Fibroblast of skin of right quadriceps (primary cell): ENCODE measurements at regions not wholly inside any gene's neighbourhood (a gene's known extent, or its start where the extent isn't known, plus 50 kb on each side); places are given as distances from the start of the nearest gene placed in this dataset.
"Not testable (repeated sequence)": the region's sequence is repeated elsewhere in the genome, so short reads cannot be mapped to it uniquely, and the experiment has no call there.

Experiments used
- DNase-seq: peaks from one replicate; pipeline ENCODE4 v3.0.0-alpha.2; 2013

DNA sequence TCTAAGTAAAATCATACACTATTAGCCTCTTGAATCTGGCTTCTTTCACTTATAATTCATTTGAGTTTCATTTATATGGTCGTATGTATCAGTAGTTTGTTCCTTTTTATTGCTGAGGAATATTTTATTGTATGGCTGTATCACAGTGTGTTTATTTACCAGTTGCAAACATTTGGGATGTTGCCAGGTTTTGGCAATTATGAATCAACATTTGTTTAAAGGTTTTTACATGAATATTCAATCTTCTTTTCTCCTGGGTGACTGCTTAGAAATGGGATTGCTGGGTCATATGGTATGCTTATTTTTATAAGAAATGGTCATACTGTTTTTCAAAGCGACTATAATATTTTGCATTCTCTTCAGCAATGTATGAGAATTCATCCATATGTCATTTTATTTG, 107.9 kb downstream of the PMAIP1 start:
- no peak for DNase-seq

DNA sequence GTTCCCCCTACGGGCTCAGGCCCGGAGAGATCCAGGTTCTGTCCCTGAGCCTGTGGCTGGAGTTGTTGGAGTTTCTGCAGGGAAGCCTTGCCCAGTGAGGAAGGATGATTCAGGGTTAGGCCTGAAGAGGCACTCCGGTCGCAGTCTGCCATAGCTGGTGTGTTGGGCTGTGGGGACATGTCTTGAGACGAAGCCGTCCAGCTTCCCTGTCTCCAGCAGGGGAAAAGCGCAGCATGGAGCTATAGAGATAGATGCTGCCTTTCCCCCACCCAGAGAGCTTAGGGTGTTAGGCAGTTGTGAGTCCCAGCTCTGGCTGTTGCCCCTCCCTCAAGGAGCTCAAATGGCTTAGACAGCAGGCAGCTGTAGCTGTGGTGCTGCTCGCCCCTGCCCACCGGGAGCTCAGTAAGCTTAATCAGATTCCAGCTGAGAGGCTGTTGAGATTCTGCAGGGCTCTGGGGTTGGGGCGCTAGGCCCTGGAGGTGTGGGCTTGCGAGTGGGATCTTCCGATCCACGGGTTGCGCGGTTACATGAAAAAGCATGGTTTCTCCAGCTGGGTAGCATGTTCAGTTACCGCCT, 103.9 kb downstream of the PMAIP1 start:
- no peak for DNase-seq

DNA sequence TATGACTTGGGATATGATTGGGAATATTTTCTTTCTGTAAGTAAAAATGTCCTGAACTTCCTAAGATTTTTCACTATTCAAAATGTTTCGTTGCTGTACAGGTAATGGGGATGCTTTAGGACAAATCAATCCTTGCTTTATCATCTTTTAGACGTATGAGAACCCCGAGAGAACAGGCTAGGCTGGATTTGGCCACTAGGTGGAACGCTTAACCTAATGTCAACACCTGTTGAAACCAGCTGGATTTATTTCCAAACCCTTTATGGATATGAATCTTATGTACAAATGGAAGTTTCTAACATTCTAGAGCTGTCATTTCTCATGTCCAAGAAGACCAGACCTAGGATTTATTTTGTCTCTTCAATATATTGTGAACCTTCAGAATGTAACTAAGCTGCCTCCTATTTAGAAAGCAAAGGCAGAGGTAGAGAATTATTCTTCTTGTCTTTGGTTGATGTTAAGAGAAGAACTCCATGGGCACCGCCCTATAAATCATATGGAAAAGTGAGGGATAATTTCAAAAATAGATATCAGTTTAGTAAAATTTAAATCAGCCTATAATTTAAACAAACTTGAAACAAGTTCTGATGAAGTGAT, 96.7 kb downstream of the PMAIP1 start:
- peak; percentile 58 for DNase-seq

DNA sequence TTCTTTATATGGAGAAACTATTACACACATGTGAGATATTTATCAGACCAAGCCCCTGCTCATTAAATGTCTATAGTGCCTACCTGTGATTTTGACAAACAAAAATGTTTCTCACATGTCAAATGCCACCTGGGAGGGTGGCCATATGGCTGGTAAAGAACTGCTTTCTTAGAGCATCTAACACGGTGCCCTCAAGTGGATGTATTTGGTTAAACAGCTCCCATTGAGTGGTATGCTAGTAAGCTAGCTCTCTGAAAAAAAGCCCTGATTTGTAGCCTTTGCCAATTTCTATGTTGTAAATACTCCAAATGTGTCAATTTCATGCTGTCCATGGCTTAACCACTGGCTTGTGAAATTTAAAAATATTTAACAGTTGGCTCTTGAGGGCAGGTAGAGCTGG, 94.6 kb downstream of the PMAIP1 start:
- DNase-seq: no peak

- no peak for DNase-seq
Measured at GRCh38 chr18:59993560-59993959, 93.8 kb downstream of the PMAIP1 start.

DNA sequence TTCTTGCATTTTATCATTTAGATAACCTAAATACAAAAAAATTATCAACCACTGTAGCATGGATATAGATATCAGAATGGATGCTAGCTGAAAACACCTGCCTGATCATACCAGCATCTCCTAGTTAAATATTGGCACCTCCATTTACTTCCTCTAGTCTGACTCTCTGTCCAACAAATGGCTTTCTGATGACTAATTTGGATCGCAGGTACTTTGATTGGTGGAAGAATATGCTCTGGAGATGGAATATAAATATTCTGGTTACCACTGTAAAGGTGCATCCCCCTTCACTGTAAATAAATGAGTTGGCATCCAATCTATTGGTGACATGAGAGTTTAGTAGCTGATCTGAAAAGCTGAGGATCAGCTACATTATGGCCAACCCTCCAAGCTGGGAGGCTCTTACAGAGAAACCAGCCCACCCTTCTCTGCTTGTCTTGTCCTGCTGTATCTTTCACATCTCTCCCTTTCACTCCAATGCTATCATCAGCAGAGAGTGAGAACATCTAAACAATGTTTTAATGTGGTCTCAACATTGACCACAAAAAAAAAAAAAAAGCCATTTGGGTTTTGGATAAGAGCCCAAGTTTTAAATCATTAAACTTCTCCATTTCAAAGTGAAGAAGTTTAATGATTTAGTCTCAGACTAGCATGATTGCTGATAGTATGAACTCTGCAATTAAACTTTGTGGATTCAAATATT, 90.5 kb downstream of the PMAIP1 start:
- DNase-seq: peak; percentile 41

- peak; percentile 44 for DNase-seq
Measured at GRCh38 chr18:59988098-59988706, 88.4 kb downstream of the PMAIP1 start.

GRCh38 chr18:59987102-59987501, 87.3 kb downstream of the PMAIP1 start:
- no peak for DNase-seq

DNA sequence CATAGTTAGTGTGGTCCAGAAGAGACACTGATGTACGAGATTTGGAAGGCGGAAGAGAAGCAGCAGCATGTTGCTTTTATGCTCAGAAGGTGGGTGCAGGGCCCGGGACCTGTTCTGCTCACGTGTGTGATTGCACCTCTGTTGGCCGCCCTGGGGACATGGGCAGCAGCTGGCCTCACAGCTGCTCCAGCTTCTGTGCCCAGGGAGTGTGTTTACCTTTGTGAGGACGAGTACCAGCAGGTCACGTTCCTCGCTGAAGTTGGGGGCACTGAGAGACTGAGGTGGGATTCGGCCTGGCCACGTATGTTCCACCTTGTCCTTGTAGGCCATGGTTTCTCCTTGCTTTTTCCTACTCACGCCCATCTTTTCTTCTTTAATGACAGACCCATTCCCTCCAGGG, 86.3 kb downstream of the PMAIP1 start:
- no peak for DNase-seq

- DNase-seq: no peak
Measured at GRCh38 chr18:59985289-59985688, 85.5 kb downstream of the PMAIP1 start.

- DNase-seq: no peak
Measured at GRCh38 chr18:59983506-59983905, 83.7 kb downstream of the PMAIP1 start.

DNA sequence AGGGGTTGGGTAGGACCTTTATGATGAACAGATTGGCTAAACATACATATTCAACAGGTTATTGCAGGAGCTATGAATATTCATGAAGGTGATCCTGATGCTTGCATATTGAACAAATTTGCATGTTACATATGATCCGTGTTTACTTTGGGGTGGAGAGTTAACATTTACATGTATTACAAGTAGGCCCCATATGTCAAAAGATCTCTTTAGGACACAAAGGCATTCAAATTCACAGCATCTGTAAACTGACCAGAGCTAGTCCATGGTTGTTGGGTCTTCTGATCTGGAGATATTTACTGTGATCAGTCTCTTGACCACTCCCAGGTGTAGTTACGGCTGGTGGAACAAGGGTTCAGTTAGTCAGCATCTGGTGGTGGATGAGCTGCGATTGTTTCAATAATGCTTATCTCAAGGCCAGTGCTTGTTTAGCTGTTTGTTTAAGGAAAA, 80.4 kb downstream of the PMAIP1 start:
- DNase-seq: no peak

- DNase-seq: no peak
Measured at GRCh38 chr18:59971871-59972428, 72.2 kb downstream of the PMAIP1 start.

DNA sequence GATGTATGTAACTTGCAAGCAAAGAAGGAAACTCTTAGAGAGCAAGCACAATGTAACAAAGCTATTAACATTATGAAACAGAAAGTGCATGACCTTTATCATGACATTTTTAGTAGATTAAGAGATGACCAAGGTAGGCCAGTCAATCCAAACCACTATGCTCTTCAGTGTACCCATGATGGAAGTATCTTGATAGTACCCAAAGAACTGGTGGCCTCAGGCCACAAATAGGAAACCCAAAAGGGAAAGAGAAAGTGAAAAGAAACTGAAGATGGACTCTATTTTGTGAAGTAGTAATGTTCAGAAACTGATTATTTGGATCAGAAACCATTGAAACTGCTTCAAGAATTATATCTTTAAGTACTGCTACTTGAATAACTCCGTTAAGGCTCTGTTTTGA, 71.3 kb downstream of the PMAIP1 start:
- DNase-seq: not testable (repeated sequence)

DNA sequence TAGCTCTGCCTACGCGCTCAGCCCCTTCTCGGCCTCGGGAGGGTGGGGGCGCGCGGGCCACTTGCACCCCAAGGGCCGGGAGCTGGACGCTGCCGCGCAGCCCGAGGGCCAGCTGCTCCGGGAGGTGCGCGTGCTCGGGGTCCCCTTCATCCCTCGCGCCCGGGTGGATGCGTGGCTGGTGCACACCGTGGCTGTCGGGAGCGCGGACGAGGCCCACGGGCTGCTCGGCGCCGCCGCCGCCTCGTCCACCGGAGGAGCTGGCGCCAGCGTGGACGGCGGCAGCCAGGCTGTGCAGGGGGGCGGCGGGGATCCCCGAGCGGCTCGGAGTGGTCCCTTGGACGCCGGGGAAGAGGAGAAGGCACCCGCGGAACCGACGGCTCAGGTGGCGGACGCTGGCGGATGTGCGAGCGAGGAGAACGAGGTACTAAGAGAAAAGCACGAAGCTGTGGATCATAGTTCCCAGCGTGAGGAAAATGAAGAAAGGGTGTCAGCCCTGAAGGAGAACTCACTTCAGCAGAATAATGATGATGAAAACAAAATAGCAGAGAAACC, 69.8 kb downstream of the PMAIP1 start:
- DNase-seq: not testable (repeated sequence)

DNA sequence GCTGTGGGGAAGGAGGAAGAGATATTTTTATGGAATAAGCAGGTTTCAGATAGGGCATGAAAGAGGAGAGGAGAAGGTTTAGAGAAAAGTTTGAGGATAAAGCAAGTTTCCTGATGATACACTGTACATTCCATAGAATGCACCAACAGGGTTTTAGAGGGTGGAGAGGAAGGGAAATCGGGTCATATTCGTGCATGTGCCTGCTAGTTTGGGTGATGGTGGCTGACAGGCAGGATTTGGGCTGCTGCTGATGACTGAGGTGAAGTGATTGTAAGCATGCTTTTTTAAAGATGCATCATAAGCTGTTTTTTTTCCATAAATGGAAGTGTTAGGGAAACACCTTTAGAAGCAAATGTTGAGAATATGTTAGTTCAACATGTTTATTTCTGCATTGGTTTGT, 68.8 kb downstream of the PMAIP1 start:
- no peak for DNase-seq

DNA sequence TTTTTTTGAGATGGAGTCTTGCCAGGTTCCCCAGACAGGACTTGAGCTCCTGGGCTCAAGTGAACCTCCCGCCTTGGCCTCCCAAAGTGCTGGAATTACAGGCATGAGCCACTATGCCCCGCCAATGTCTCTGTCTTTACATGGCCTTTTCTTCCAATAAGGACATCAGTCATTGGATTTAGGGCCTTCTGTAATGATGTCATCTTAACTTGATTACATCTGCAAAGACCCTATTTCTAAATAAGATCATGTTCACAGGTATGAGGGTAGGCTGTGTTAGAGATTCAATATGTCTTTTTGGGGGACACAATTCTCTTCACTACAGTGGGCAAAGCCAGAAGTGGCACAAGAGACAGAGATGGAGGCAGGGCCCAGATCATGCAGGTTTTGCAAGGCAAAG, 68.1 kb downstream of the PMAIP1 start:
- DNase-seq: no peak

GRCh38 chr18:59966913-59967312, 67.1 kb downstream of the PMAIP1 start:
- no peak for DNase-seq

- DNase-seq: no peak
Measured at GRCh38 chr18:59963229-59963628, 63.4 kb downstream of the PMAIP1 start.

GRCh38 chr18:59961070-59961469, 61.3 kb downstream of the PMAIP1 start:
- no peak for DNase-seq

DNA sequence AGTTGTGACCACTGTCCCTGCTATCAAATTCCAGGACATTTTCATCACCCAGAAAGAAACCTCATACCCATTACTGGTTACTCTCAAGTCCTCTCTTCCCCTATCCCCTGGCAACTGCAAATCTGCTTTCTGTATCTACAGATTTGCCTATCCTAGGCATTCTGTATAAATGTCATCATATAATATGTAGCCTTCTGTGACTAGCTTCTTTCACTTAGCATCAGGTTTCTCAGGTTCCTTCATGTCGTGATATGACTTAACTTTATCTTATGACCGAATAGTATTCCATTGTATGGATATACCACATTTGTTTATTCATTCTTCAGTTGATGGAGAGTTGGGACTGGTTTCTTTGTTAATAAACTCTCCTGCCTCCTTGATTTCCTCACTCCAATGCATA, 60.5 kb downstream of the PMAIP1 start:
- no peak for DNase-seq

DNA sequence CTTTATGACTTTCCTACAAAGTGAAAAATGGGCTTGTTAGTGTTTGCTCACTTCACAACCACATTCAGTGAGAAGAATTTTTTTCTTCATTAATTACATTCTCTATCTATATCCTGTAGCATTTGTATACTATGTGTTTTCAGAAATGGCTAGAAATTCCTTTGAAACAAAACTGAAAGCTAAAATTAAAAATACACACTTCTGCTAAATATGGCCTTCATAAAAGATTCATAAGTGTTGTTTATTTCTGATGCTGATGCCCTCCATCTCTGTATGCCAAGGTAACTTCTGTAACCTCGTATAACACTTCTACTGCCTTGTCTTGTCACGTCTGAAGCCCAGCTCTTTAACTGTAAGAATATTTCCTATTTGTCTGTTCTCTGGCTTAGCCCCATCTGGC, 59.8 kb downstream of the PMAIP1 start:
- no peak for DNase-seq

GRCh38 chr18:59959073-59959472, 59.3 kb downstream of the PMAIP1 start:
- DNase-seq: no peak
